Tibial nerve (tissue), 4 donors: ENCODE measurements at regions not wholly inside any gene's neighbourhood (a gene's known extent, or its start where the extent isn't known, plus 50 kb on each side); places are given as distances from the start of the nearest gene placed in this dataset.

Experiments used
- DNase-seq, 2 donors: peaks; one replicate each; pipeline ENCODE4 v3.0.0-alpha.2; 2019; ENCODE audit warnings: low spot score in 2 of 2
- H3K27ac ChIP-seq, 4 donors: fragments of 200-600 bp; sonication (generic) in 3 of 4; one replicate each; pipeline ENCODE4 v1.5.1; 2017 to 2019; ENCODE audit warnings: mild to moderate bottlenecking in 1 of 4
- H3K27me3 ChIP-seq, 2 donors: fragments of 200-600 bp; sonication (generic) in 1 of 2; one replicate each; pipeline versions ENCODE4 v1.5.1 to v1.6.0; 2017 to 2019
- H3K36me3 ChIP-seq, 3 donors: fragments of 200-600 bp; sonication (generic); one replicate each; pipeline ENCODE4 v1.5.1; 2018 to 2019
- H3K4me1 ChIP-seq, 4 donors: fragments of 200-600 bp; sonication (generic) in 3 of 4; one replicate each; pipeline ENCODE4 v1.5.1; 2017 to 2019
- H3K4me3 ChIP-seq, 4 donors: fragments of 200-600 bp; sonication (generic) in 3 of 4; one replicate each; pipeline ENCODE4 v1.5.1; 2017 to 2019; ENCODE audit warnings: mild to moderate bottlenecking in 1 of 4, moderate library complexity in 1 of 4
- H3K9me3 ChIP-seq, 4 donors: fragments of 200-600 bp; sonication (generic) in 3 of 4; one replicate each; pipeline ENCODE4 v1.5.1; 2017 to 2019
- CTCF ChIP-seq, 5 experiments: fragments of 200-600 bp in 3 of 5; fragments of 450-650 bp in 2 of 5; sonication (generic) in 3 of 5; IDR thresholded peaks; one replicate each; pipeline ENCODE4 v1.5.1; 2016 to 2019; ENCODE audit warnings: antibody characterized with exemption in 5 of 5, mild to moderate bottlenecking in 3 of 5, moderate library complexity in 2 of 5
- EP300 ChIP-seq, 2 donors: sonication (generic); formaldehyde crosslinking; IDR thresholded peaks; one replicate each; pipeline ENCODE4 v1.6.1; 2017; ENCODE audit warnings: antibody characterized with exemption in 2 of 2, mild to moderate bottlenecking in 1 of 2
- POLR2A ChIP-seq, 2 donors: fragments of 450-650 bp; IDR thresholded peaks; one replicate each; pipeline ENCODE4 v1.6.1; 2017; ENCODE audit warnings: antibody characterized with exemption in 2 of 2, mild to moderate bottlenecking in 2 of 2, moderate library complexity in 2 of 2
- WGBS, 2 donors: methylation state at CpG; one replicate each; pipeline ENCODE4 v1.1.5; 2018; 5-methylcytosine and 5-hydroxymethylcytosine counted together

- Histone ChIP-seq H3K4me1 (no peaks in the 10 kb centered on the region), H3K9me3 (no peaks in the 10 kb centered on the region), H3K27ac (no peak overlapping the region), H3K4me3 (no peak overlapping the region), H3K36me3 (no peaks in the 10 kb centered on the region), H3K27me3 (no peaks in the 10 kb centered on the region)
- DNase-seq, result no peak
- TF ChIP-seq EP300 (IDR thresholded peaks at IDR 0.05) (no peak), POLR2A (IDR thresholded peaks at IDR 0.05) (no peak), CTCF (IDR thresholded peaks at IDR 0.05) (no peak)
- WGBS, 2 donors, result 88 to 89% methylated on average over 9 of the region's 9 CpGs
These were observed 77.6 kb upstream of the SLC4A10 start for GRCh38 chr2:161546635-161547034.

GRCh38 chr2:161547130-161547529 is 77.1 kb upstream of the SLC4A10 start:
- H3K9me3 ChIP-seq, result no peaks in the 10 kb centered on the region

GRCh38 chr2:161552015-161552414 is 72.2 kb upstream of the SLC4A10 start:
- H3K9me3 ChIP-seq, result no peaks in the 10 kb centered on the region
- H3K4me1 ChIP-seq, result no peaks in the 10 kb centered on the region
- no peak for DNase-seq
- no peak for TF ChIP-seq POLR2A (IDR thresholded peaks at IDR 0.05)
- TF ChIP-seq CTCF (IDR thresholded peaks at IDR 0.05), result no peak
- TF ChIP-seq EP300 (IDR thresholded peaks at IDR 0.05), result no peak
- 75 to 76% methylated on average over 1 of the region's 1 CpG for whole genome bisulfite sequencing, 2 donors
- H3K27ac ChIP-seq, result no peak overlapping the region
- H3K4me3 ChIP-seq, result no peak overlapping the region
- H3K27me3 ChIP-seq, result no peaks in the 10 kb centered on the region
- H3K36me3 ChIP-seq, result no peaks in the 10 kb centered on the region

More at GRCh38 chr2:161547130-161547529, 77.1 kb upstream of the SLC4A10 start:
- DNase-seq, result no peak
- Histone ChIP-seq H3K4me3 (no peak overlapping the region), H3K27ac (no peak overlapping the region), H3K36me3 (no peaks in the 10 kb centered on the region), H3K4me1 (no peaks in the 10 kb centered on the region), H3K27me3 (no peaks in the 10 kb centered on the region)
- no peak for TF ChIP-seq POLR2A (IDR thresholded peaks at IDR 0.05)
- TF ChIP-seq CTCF (IDR thresholded peaks at IDR 0.05), result no peak
- no peak for TF ChIP-seq EP300 (IDR thresholded peaks at IDR 0.05)
- WGBS, 2 donors, result 85 to 91% methylated on average over 4 of the region's 4 CpGs

GRCh38 chr2:161555826-161556225 is 68.4 kb upstream of the SLC4A10 start:
- H3K27ac ChIP-seq, result no peak overlapping the region
- H3K4me3 ChIP-seq, result no peak overlapping the region
- H3K9me3 ChIP-seq, result no peaks in the 10 kb centered on the region
- TF ChIP-seq EP300 (IDR thresholded peaks at IDR 0.05), result no peak
- no peak for TF ChIP-seq POLR2A (IDR thresholded peaks at IDR 0.05)
- TF ChIP-seq CTCF (IDR thresholded peaks at IDR 0.05), result no peak
- DNase-seq, result no peak
- H3K36me3 ChIP-seq, result no peaks in the 10 kb centered on the region
- no peaks in the 10 kb centered on the region for H3K4me1 ChIP-seq
- 93 to 95% methylated on average over 3 of the region's 3 CpGs for WGBS, 2 donors
- no peaks in the 10 kb centered on the region for H3K27me3 ChIP-seq

GRCh38 chr2:161556440-161556839 is 67.8 kb upstream of the SLC4A10 start:
- DNase-seq, result no peak
- H3K27me3 ChIP-seq, result no peaks in the 10 kb centered on the region
- H3K4me1 ChIP-seq, result no peaks in the 10 kb centered on the region
- H3K9me3 ChIP-seq, result peaks cover 0 to 3% (median 0%) of the 10 kb centered on the region in 4 donors
- 57 to 65% methylated on average over 2 of the region's 2 CpGs for WGBS, 2 donors
- no peak overlapping the region for H3K27ac ChIP-seq
- no peak overlapping the region for H3K4me3 ChIP-seq
- TF ChIP-seq EP300 (IDR thresholded peaks at IDR 0.05) (no peak), POLR2A (IDR thresholded peaks at IDR 0.05) (no peak), CTCF (IDR thresholded peaks at IDR 0.05) (no peak)
- no peaks in the 10 kb centered on the region for H3K36me3 ChIP-seq
